GM12873 (cell line): ENCODE measurements at regions not wholly inside any gene's neighbourhood (a gene's known extent, or its start where the extent isn't known, plus 50 kb on each side); places are given as distances from the start of the nearest gene placed in this dataset.

ENCODE experiments used
- CTCF ChIP-seq: IDR thresholded peaks from 2 replicates; pipeline ENCODE4 v1.5.1; 2012; ENCODE audit warnings: low read depth, mild to moderate bottlenecking, moderate library complexity, low read length, control low read depth; ENCODE audit not compliant: insufficient read depth; ENCODE audit errors: missing control alignments

- no peak for TF ChIP-seq CTCF
These were observed 167.7 kb upstream of the MYCN start for GRCh38 chr2:15772681-15773080.

GRCh38 chr2:15773204-15773603 lies 167.1 kb upstream of the MYCN start:
- TF ChIP-seq CTCF, result no peak

GRCh38 chr2:15773846-15774245 lies 166.5 kb upstream of the MYCN start:
- no peak for TF ChIP-seq CTCF

- TF ChIP-seq CTCF, result no peak
These were observed 164.4 kb upstream of the MYCN start for GRCh38 chr2:15775753-15776628.

GRCh38 chr2:15776629-15776919 lies 163.8 kb upstream of the MYCN start:
- no peak for TF ChIP-seq CTCF

GRCh38 chr2:15776992-15777702 lies 163.2 kb upstream of the MYCN start:
- TF ChIP-seq CTCF, result no peak

GRCh38 chr2:15777795-15778371 lies 162.5 kb upstream of the MYCN start:
- TF ChIP-seq CTCF, result no peak
